WTC11 (cell line): ENCODE measurements at regions not wholly inside any gene's neighbourhood (a gene's known extent, or its start where the extent isn't known, plus 50 kb on each side); places are given as distances from the start of the nearest gene placed in this dataset.

ENCODE experiments used
- CBFB ChIP-seq: sonication (generic); formaldehyde crosslinking; IDR thresholded peaks from 2 replicates; pipeline ENCODE4 v1.8.1; 2022; ENCODE audit warnings: mild to moderate bottlenecking, low read depth, missing genetic modification reagents
- ELF4 ChIP-seq: sonication (generic); formaldehyde crosslinking; IDR thresholded peaks from 2 replicates; pipeline ENCODE4 v1.8.1; 2022; ENCODE audit warnings: low read depth, mild to moderate bottlenecking, moderate library complexity, missing genetic modification reagents
- ESRRA ChIP-seq: sonication (generic); formaldehyde crosslinking; IDR thresholded peaks from 2 replicates; pipeline ENCODE4 v1.8.1; 2022; ENCODE audit warnings: mild to moderate bottlenecking, missing genetic modification reagents, borderline replicate concordance
- ETV6 ChIP-seq: sonication (generic); formaldehyde crosslinking; IDR thresholded peaks from 2 replicates; pipeline ENCODE4 v1.8.1; 2022; ENCODE audit warnings: mild to moderate bottlenecking, missing genetic modification reagents
- FOXJ3 ChIP-seq: sonication (generic); formaldehyde crosslinking; IDR thresholded peaks from 2 replicates; pipeline ENCODE4 v1.9.0; 2021; ENCODE audit warnings: missing genetic modification reagents, mild to moderate bottlenecking, borderline replicate concordance
- JUN ChIP-seq: sonication (generic); formaldehyde crosslinking; IDR thresholded peaks from 2 replicates; pipeline ENCODE4 v1.8.0; 2023; ENCODE audit warnings: mild to moderate bottlenecking, missing genetic modification reagents
- TF ChIP-seq, protein P1 (sequence below): fragments of 200-600 bp; IDR thresholded peaks from 2 replicates; pipeline ENCODE4 v1.8.0; 2022; ENCODE audit warnings: antibody characterized with exemption
- TF ChIP-seq, protein P2 (sequence below): sonication (generic); formaldehyde crosslinking; IDR thresholded peaks from 2 replicates; pipeline ENCODE4 v1.8.1; 2022; ENCODE audit warnings: mild to moderate bottlenecking, moderate library complexity, missing genetic modification reagents
- TF ChIP-seq, protein P3 (sequence below): sonication (generic); formaldehyde crosslinking; IDR thresholded peaks from 2 replicates; pipeline ENCODE4 v1.8.0; 2022; ENCODE audit warnings: mild to moderate bottlenecking, missing genetic modification reagents
- TF ChIP-seq, protein P4 (sequence below): sonication (generic); formaldehyde crosslinking; IDR thresholded peaks from 2 replicates; pipeline ENCODE4 v1.8.1; 2023; ENCODE audit warnings: mild to moderate bottlenecking, moderate library complexity, missing genetic modification reagents
- TF ChIP-seq, protein P5 (sequence below): sonication (generic); formaldehyde crosslinking; IDR thresholded peaks from 2 replicates; pipeline ENCODE4 v1.8.1; 2022; ENCODE audit warnings: mild to moderate bottlenecking, missing genetic modification reagents, moderate library complexity, borderline replicate concordance
- TF ChIP-seq, protein P6 (sequence below): sonication (generic); formaldehyde crosslinking; IDR thresholded peaks from 2 replicates; pipeline ENCODE4 v1.8.1; 2022; ENCODE audit warnings: missing genetic modification reagents, borderline replicate concordance
- TF ChIP-seq, protein P7 (sequence below): sonication (generic); formaldehyde crosslinking; IDR thresholded peaks from 2 replicates; pipeline ENCODE4 v1.8.1; 2023; ENCODE audit warnings: mild to moderate bottlenecking, missing genetic modification reagents, moderate library complexity
- TF ChIP-seq, protein P8 (sequence below): sonication (generic); formaldehyde crosslinking; IDR thresholded peaks from 2 replicates; pipeline ENCODE4 v1.8.0; 2022; ENCODE audit warnings: mild to moderate bottlenecking, missing genetic modification reagents

DNA sequence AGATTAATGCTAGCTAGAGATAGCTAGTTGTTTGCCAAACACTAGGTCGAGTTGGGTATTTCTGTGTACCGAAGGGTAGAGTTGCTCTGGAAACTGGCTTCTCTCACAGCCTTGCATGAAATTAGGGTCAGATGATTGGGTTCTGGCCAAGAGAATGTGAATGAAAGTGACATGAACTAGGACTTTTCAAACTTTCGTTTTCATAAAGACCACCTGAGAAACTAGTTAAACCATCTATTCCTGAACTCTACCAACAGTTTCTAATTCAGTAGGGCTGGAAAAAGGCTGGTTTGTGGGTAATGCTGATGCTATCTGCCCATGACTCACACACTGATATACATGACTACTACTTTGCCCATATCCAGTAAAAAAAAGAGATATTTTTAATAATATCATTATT, 157.6 kb downstream of the GASK1B start:
- TF ChIP-seq, protein P1, sequence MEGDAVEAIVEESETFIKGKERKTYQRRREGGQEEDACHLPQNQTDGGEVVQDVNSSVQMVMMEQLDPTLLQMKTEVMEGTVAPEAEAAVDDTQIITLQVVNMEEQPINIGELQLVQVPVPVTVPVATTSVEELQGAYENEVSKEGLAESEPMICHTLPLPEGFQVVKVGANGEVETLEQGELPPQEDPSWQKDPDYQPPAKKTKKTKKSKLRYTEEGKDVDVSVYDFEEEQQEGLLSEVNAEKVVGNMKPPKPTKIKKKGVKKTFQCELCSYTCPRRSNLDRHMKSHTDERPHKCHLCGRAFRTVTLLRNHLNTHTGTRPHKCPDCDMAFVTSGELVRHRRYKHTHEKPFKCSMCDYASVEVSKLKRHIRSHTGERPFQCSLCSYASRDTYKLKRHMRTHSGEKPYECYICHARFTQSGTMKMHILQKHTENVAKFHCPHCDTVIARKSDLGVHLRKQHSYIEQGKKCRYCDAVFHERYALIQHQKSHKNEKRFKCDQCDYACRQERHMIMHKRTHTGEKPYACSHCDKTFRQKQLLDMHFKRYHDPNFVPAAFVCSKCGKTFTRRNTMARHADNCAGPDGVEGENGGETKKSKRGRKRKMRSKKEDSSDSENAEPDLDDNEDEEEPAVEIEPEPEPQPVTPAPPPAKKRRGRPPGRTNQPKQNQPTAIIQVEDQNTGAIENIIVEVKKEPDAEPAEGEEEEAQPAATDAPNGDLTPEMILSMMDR = no peak
- TF ChIP-seq ESRRA (CRISPR knock-in tag) (no peak), JUN (no peak), ETV6 (CRISPR knock-in tag) (no peak), FOXJ3 (CRISPR knock-in tag) (no peak), CBFB (CRISPR knock-in tag) (no peak), ELF4 (CRISPR knock-in tag) (no peak)
- TF ChIP-seq, protein P2, sequence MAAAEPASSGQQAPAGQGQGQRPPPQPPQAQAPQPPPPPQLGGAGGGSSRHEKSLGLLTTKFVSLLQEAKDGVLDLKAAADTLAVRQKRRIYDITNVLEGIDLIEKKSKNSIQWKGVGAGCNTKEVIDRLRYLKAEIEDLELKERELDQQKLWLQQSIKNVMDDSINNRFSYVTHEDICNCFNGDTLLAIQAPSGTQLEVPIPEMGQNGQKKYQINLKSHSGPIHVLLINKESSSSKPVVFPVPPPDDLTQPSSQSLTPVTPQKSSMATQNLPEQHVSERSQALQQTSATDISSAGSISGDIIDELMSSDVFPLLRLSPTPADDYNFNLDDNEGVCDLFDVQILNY (CRISPR knock-in tag) = no peak
- TF ChIP-seq, protein P3, sequence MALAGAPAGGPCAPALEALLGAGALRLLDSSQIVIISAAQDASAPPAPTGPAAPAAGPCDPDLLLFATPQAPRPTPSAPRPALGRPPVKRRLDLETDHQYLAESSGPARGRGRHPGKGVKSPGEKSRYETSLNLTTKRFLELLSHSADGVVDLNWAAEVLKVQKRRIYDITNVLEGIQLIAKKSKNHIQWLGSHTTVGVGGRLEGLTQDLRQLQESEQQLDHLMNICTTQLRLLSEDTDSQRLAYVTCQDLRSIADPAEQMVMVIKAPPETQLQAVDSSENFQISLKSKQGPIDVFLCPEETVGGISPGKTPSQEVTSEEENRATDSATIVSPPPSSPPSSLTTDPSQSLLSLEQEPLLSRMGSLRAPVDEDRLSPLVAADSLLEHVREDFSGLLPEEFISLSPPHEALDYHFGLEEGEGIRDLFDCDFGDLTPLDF = no peak
- TF ChIP-seq, protein P4, sequence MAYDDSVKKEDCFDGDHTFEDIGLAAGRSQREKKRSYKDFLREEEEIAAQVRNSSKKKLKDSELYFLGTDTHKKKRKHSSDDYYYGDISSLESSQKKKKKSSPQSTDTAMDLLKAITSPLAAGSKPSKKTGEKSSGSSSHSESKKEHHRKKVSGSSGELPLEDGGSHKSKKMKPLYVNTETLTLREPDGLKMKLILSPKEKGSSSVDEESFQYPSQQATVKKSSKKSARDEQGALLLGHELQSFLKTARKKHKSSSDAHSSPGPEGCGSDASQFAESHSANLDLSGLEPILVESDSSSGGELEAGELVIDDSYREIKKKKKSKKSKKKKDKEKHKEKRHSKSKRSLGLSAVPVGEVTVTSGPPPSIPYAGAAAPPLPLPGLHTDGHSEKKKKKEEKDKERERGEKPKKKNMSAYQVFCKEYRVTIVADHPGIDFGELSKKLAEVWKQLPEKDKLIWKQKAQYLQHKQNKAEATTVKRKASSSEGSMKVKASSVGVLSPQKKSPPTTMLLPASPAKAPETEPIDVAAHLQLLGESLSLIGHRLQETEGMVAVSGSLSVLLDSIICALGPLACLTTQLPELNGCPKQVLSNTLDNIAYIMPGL = no peak
- TF ChIP-seq, protein P5, sequence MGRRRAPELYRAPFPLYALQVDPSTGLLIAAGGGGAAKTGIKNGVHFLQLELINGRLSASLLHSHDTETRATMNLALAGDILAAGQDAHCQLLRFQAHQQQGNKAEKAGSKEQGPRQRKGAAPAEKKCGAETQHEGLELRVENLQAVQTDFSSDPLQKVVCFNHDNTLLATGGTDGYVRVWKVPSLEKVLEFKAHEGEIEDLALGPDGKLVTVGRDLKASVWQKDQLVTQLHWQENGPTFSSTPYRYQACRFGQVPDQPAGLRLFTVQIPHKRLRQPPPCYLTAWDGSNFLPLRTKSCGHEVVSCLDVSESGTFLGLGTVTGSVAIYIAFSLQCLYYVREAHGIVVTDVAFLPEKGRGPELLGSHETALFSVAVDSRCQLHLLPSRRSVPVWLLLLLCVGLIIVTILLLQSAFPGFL = no peak
- TF ChIP-seq, protein P6, sequence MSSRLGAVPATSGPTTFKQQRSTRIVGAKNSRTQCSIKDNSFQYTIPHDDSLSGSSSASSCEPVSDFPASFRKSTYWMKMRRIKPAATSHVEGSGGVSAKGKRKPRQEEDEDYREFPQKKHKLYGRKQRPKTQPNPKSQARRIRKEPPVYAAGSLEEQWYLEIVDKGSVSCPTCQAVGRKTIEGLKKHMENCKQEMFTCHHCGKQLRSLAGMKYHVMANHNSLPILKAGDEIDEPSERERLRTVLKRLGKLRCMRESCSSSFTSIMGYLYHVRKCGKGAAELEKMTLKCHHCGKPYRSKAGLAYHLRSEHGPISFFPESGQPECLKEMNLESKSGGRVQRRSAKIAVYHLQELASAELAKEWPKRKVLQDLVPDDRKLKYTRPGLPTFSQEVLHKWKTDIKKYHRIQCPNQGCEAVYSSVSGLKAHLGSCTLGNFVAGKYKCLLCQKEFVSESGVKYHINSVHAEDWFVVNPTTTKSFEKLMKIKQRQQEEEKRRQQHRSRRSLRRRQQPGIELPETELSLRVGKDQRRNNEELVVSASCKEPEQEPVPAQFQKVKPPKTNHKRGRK (CRISPR knock-in tag) = no peak
- TF ChIP-seq, protein P7, sequence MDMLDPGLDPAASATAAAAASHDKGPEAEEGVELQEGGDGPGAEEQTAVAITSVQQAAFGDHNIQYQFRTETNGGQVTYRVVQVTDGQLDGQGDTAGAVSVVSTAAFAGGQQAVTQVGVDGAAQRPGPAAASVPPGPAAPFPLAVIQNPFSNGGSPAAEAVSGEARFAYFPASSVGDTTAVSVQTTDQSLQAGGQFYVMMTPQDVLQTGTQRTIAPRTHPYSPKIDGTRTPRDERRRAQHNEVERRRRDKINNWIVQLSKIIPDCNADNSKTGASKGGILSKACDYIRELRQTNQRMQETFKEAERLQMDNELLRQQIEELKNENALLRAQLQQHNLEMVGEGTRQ (CRISPR knock-in tag) = no peak
- TF ChIP-seq, protein P8, sequence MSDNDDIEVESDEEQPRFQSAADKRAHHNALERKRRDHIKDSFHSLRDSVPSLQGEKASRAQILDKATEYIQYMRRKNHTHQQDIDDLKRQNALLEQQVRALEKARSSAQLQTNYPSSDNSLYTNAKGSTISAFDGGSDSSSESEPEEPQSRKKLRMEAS = no peak
